IMR-90 (cell line): ENCODE measurements at regions not wholly inside any gene's neighbourhood (a gene's known extent, or its start where the extent isn't known, plus 50 kb on each side); places are given as distances from the start of the nearest gene placed in this dataset.
A peak's percentile ranks its signal among the peaks of the same experiment; 100 is the strongest.

Experiments
- ATAC-seq: fragments of 200-7000 bp; cut with Tn5 transposase; 2 replicates; pipeline ENCODE4 v1.9.1; 2020; ENCODE audit warnings: low read depth, mild to moderate bottlenecking, moderate library complexity
- BruUV-seq: library from RNA; stranded (reverse); fragments of 400-500 nt; replicated peaks from 2 replicates; lab custom pipeline; 2021; lab: Mats Ljungman, UMichigan
- CTCF ChIA-PET: fragments of 300-600 bp; formaldehyde crosslinking; extraction: SDS; loops from one replicate; lab custom pipeline; 2021; ENCODE audit warnings: antibody characterized with exemption; lab: Yijun Ruan, JAX
- POLR2A ChIA-PET: fragments of 300-600 bp; sonication (Branson Sonifier 250); formaldehyde crosslinking; loops from one replicate; lab custom pipeline; 2022; ENCODE audit warnings: antibody characterized with exemption; ENCODE audit not compliant: unreplicated experiment; lab: Charles Lee
- DNase-seq: peaks from one replicate; pipeline ENCODE4 v3.0.0; 2013
- H2AFZ ChIP-seq: replicated peaks from 2 replicates; pipeline ENCODE3; 2013; ENCODE audit warnings: low read length, mild to moderate bottlenecking; ENCODE audit not compliant: poor library complexity
- H2AK5ac ChIP-seq: 2 replicates; pipeline ENCODE4 v1.6.1; 2013; ENCODE audit warnings: low read depth, low read length, inconsistent platforms
- H2AK9ac ChIP-seq: replicated peaks from 2 replicates; pipeline ENCODE3; 2013; ENCODE audit warnings: mild to moderate bottlenecking, low read depth, low read length, moderate library complexity; ENCODE audit not compliant: poor library complexity
- H2BK120ac ChIP-seq: 2 replicates; pipeline ENCODE4 v1.6.1; 2013; ENCODE audit warnings: low read depth, low read length, inconsistent platforms
- H2BK15ac ChIP-seq: 3 replicates; pipeline ENCODE4 v1.6.1; 2013; ENCODE audit warnings: low read depth, low read length, inconsistent platforms
- H2BK20ac ChIP-seq: 2 replicates; pipeline ENCODE4 v1.6.1; 2013; ENCODE audit warnings: low read depth, mild to moderate bottlenecking, inconsistent platforms, low read length, moderate library complexity
- H2BK5ac ChIP-seq: 2 replicates; pipeline ENCODE4 v1.6.1; 2013; ENCODE audit warnings: mild to moderate bottlenecking, low read depth, low read length, inconsistent platforms; ENCODE audit not compliant: poor library complexity, severe bottlenecking
- H3K14ac ChIP-seq: replicated peaks from 2 replicates; pipeline ENCODE4 v1.6.1; 2013; ENCODE audit warnings: low read depth, low read length, inconsistent platforms
- H3K18ac ChIP-seq: 2 replicates; pipeline ENCODE4 v1.6.1; 2013; ENCODE audit warnings: low read depth, low read length, control low read depth
- H3K23ac ChIP-seq: 2 replicates; pipeline ENCODE4 v1.6.1; 2013; ENCODE audit warnings: low read depth, low read length, inconsistent platforms
- H3K27ac ChIP-seq: 2 replicates; pipeline ENCODE4 v1.5.1; 2013; ENCODE audit warnings: mild to moderate bottlenecking, control low read depth, low read length; ENCODE audit not compliant: insufficient read depth
- H3K27me3 ChIP-seq: 2 replicates; pipeline ENCODE4 v1.6.1; 2013; ENCODE audit warnings: low read length; ENCODE audit not compliant: control insufficient read depth, insufficient read depth
- H3K36me3 ChIP-seq: 2 replicates; pipeline ENCODE4 v1.6.1; 2013; ENCODE audit warnings: low read length, mixed read lengths; ENCODE audit not compliant: control insufficient read depth, insufficient read depth
- H3K4ac ChIP-seq: 2 replicates; pipeline ENCODE4 v1.6.1; 2013; ENCODE audit warnings: low read depth, low read length, inconsistent platforms
- H3K4me1 ChIP-seq: 2 replicates; pipeline ENCODE4 v1.6.1; 2013; ENCODE audit warnings: low read length, mixed read lengths; ENCODE audit not compliant: control insufficient read depth, insufficient read depth
- H3K4me2 ChIP-seq: 2 replicates; pipeline ENCODE4 v1.6.1; 2013; ENCODE audit warnings: low read depth, mild to moderate bottlenecking, control low read depth, low read length, moderate library complexity
- H3K4me3 ChIP-seq: 2 replicates; pipeline ENCODE4 v1.5.1; 2013; ENCODE audit warnings: low read depth, mild to moderate bottlenecking, control low read depth, low read length, moderate library complexity; ENCODE audit not compliant: insufficient read depth
- H3K56ac ChIP-seq: 2 replicates; pipeline ENCODE4 v1.6.1; 2013; ENCODE audit warnings: low read length, inconsistent platforms; ENCODE audit not compliant: insufficient read depth; ENCODE audit errors: extremely low read depth
- H3K79me1 ChIP-seq, 2 experiments: 2 replicates each; pipeline ENCODE4 v1.6.1; 2013; ENCODE audit warnings: low read length in 2 of 2, inconsistent platforms in 1 of 2, low read depth in 1 of 2
- H3K9ac ChIP-seq: 2 replicates; pipeline ENCODE4 v1.6.1; 2013; ENCODE audit warnings: low read depth, low read length, control low read depth
- H3K9me1 ChIP-seq: 2 replicates; pipeline ENCODE4 v1.6.1; 2013; ENCODE audit warnings: low read length, inconsistent platforms; ENCODE audit not compliant: insufficient read depth
- H3K9me3 ChIP-seq: 2 replicates; pipeline ENCODE4 v1.6.1; 2013; ENCODE audit warnings: low read length; ENCODE audit not compliant: control insufficient read depth, insufficient read depth
- H4K20me1 ChIP-seq: 2 replicates; pipeline ENCODE4 v1.6.1; 2013; ENCODE audit warnings: low read length, inconsistent platforms; ENCODE audit not compliant: insufficient read depth
- H4K5ac ChIP-seq: 2 replicates; pipeline ENCODE4 v1.6.1; 2013; ENCODE audit warnings: mild to moderate bottlenecking, low read depth, low read length, control low read depth
- H4K8ac ChIP-seq, 2 experiments: 2 replicates each; pipeline ENCODE4 v1.6.1; 2013; ENCODE audit warnings: low read depth in 2 of 2, low read length in 2 of 2, control low read depth in 1 of 2, inconsistent platforms in 1 of 2
- H4K91ac ChIP-seq: 2 replicates; pipeline ENCODE4 v1.6.1; 2013; ENCODE audit warnings: low read depth, low read length, inconsistent platforms; ENCODE audit not compliant: insufficient read depth
- CEBPB ChIP-seq: IDR thresholded peaks from 2 replicates; pipeline ENCODE4 v1.6.1; 2012; ENCODE audit warnings: low read depth, low read length, improper control_type of control experiment
- CTCF ChIP-seq: conservative IDR thresholded peaks from 2 replicates; pipeline ENCODE4 v1.5.1; 2012; ENCODE audit warnings: mild to moderate bottlenecking, low read depth, low read length, improper control_type of control experiment
- FOS ChIP-seq: fragments of 150-350 bp; IDR thresholded peaks from 2 replicates; pipeline ENCODE4 v1.6.1; 2016; ENCODE audit warnings: low read depth, low read length
- MAFK ChIP-seq: IDR thresholded peaks from 2 replicates; pipeline ENCODE4 v1.6.1; 2012; ENCODE audit warnings: low read depth, low read length, improper control_type of control experiment
- MAZ ChIP-seq: IDR thresholded peaks from 2 replicates; pipeline ENCODE4 v1.6.1; 2012; ENCODE audit warnings: low read depth, mild to moderate bottlenecking, low read length, improper control_type of control experiment, moderate library complexity, borderline replicate concordance
- MXI1 ChIP-seq: IDR thresholded peaks from 2 replicates; pipeline ENCODE4 v1.6.1; 2012; ENCODE audit warnings: low read depth, mild to moderate bottlenecking, low read length, moderate library complexity, borderline replicate concordance
- POLR2A ChIP-seq: IDR thresholded peaks from 2 replicates; pipeline ENCODE4 v1.6.1; 2012; ENCODE audit warnings: mild to moderate bottlenecking, low read depth, low read length
- RAD21 ChIP-seq: IDR thresholded peaks from 2 replicates; pipeline ENCODE4 v1.6.1; 2012; ENCODE audit warnings: low read length, improper control_type of control experiment
- RFX5 ChIP-seq: IDR thresholded peaks from 2 replicates; pipeline ENCODE4 v1.8.0; 2012; ENCODE audit warnings: low read depth, mild to moderate bottlenecking, low read length, moderate library complexity
- SMC3 ChIP-seq: fragments of 150-350 bp; IDR thresholded peaks from 2 replicates; pipeline ENCODE4 v1.6.1; 2016; ENCODE audit warnings: low read depth, mild to moderate bottlenecking, antibody characterized with exemption, low read length, moderate library complexity
- USF2 ChIP-seq: fragments of 150-350 bp; IDR thresholded peaks from 2 replicates; pipeline ENCODE4 v1.6.1; 2017; ENCODE audit warnings: mild to moderate bottlenecking, antibody characterized with exemption, low read length, low read depth
- WGBS, 2 experiments: methylation state at CpG; one replicate each; pipeline versions ENCODE4 v1.1.5 to v1.1.7; 2013; ENCODE audit warnings: missing lambda C conversion rate in 2 of 2; ENCODE audit not compliant: insufficient read length in 1 of 2; ENCODE audit errors: extremely low coverage in 2 of 2; 5-methylcytosine and 5-hydroxymethylcytosine counted together
- dilution Hi-C: fragments of 300-500 bp; cut with HindIII; formaldehyde crosslinking; loops from one replicate; pipeline ENCODE4 v1.14.3; 2018; ENCODE audit warnings: low sequenced_read_pairs; ENCODE audit not compliant: unreplicated experiment
- in situ Hi-C: fragments of 300-500 bp; cut with MboI; formaldehyde crosslinking; loops from 3 replicates; pipeline ENCODE4 v1.14.3; 2019; ENCODE audit warnings: low sequenced_read_pairs, inconsistent platforms, mixed read lengths
- intact Hi-C: fragments of 100-400 bp; cut with micrococcal nuclease; formaldehyde crosslinking; loops from 2 replicates; pipeline ENCODE4 v1.10.0; 2022

- no peak overlapping the region for H3K9ac ChIP-seq
- no peak overlapping the region for H2BK15ac ChIP-seq
- no CpG with 5 or more reads among the region's 13 CpGs for WGBS, 2 experiments
- H3K9me3 ChIP-seq = 0 out of 2 replicates have a peak, but pooled peaks cover 2% of the 10 kb centered on the region
- ChIA-PET CTCF (no interaction called here), POLR2A (no interaction called here)
- intact Hi-C loops = loop anchor here (10.0 kb wide), 1 partner anchor 68 kb away; no protein-coding TSS in a partner anchor
- no peaks in the 10 kb centered on the region for H3K9me1 ChIP-seq
- BruUV-seq = no TSS peak
- no peak overlapping the region for H3K14ac ChIP-seq
- H4K91ac ChIP-seq = no peak overlapping the region
- no peaks in the 10 kb centered on the region for H4K20me1 ChIP-seq
- H2AK9ac ChIP-seq = no peak overlapping the region
- H2BK120ac ChIP-seq = no peak overlapping the region
- H3K23ac ChIP-seq = no peak overlapping the region
- H3K27me3 ChIP-seq = no peaks in the 10 kb centered on the region; the same call in 1 of the 2 replicates
- H3K79me1 ChIP-seq = no peaks in the 10 kb centered on the region
- in situ Hi-C loops = no loop called here
- H3K18ac ChIP-seq = no peak overlapping the region
- H3K4me3 ChIP-seq = no peak overlapping the region
- dilution Hi-C loops = no loop called here
- H4K8ac ChIP-seq = no peak overlapping the region
- no peaks in the 10 kb centered on the region for H3K36me3 ChIP-seq
- no peak overlapping the region for H3K27ac ChIP-seq
- TF ChIP-seq RAD21 (no peak), POLR2A (no peak), USF2 (no peak), CEBPB (no peak), MAZ (no peak), FOS (no peak), MXI1 (no peak), CTCF (no peak), SMC3 (no peak), RFX5 (no peak), MAFK (no peak)
- H2BK5ac ChIP-seq = no peak overlapping the region
- peak overlapping the region; percentile 34 for H2AFZ ChIP-seq
- no peak overlapping the region for H3K4me2 ChIP-seq
- H3K4ac ChIP-seq = no peak overlapping the region
- no peak overlapping the region for H3K56ac ChIP-seq
- H2BK20ac ChIP-seq = no peak overlapping the region
- no peaks in the 10 kb centered on the region; the same call in 1 of the 2 replicates for H3K4me1 ChIP-seq
- no peak overlapping the region; the same call in 1 of the 2 replicates for H4K5ac ChIP-seq
- DNase-seq = no peak
- no peak for ATAC-seq
- no peak overlapping the region for H2AK5ac ChIP-seq
These were observed 82.4 kb upstream of the RESF1 start for GRCh38 chr12:31876568-31877424.
